ENCODE measurements at regions not wholly inside any gene's neighbourhood (a gene's known extent, or its start where the extent isn't known, plus 50 kb on each side); places are given as distances from the start of the nearest gene placed in this dataset.
"Not testable (repeated sequence)": the region's sequence is repeated elsewhere in the genome, so short reads cannot be mapped to it uniquely, and the experiment has no call there.

GRCh38 chr1:93757256-93758036, 75.8 kb upstream of the BCAR3 start:
- CTCF ChIA-PET: no interaction called here
- Histone ChIP-seq H3K4me3 (ENCODE audit: low read length) (no peak overlapping the region), H3K36me3 (ENCODE audit: insufficient read depth, low read length) (no peaks in the 10 kb centered on the region), H3K4me1 (ENCODE audit: insufficient read depth, low read length) (peaks cover 5% of the 10 kb centered on the region), H3K9me3 (ENCODE audit: low read length) (no peaks in the 10 kb centered on the region), H3K27me3 (ENCODE audit: insufficient read depth, low read length, poor library complexity, severe bottlenecking) (no peaks in the 10 kb centered on the region), H3K27ac (ENCODE audit: low read depth, low read length) (no peak overlapping the region)
- Mint-ChIP-seq H3K4me1 (peaks cover 16 to 22% (median 17%) of the 10 kb centered on the region in 3 donors), H3K4me3 (no peak overlapping the region), H3K27me3 (no peaks in the 10 kb centered on the region), H3K9me3 (no peaks in the 10 kb centered on the region), H3K27ac (peak overlapping the region in 1 of 8 donors; percentile 15), H3K36me3 (no peaks in the 10 kb centered on the region)
- no peak for DNase-seq
- POLR2A ChIA-PET: no interaction called here

- no peak overlapping the region for H3K4me3 Mint-ChIP-seq
- H3K36me3 Mint-ChIP-seq: no peaks in the 10 kb centered on the region
- CTCF ChIA-PET: no interaction called here
- H3K4me3 ChIP-seq (ENCODE audit: low read length): no peak overlapping the region
- POLR2A ChIA-PET: no interaction called here
- H3K4me1 ChIP-seq (ENCODE audit: insufficient read depth, low read length): peaks cover 5% of the 10 kb centered on the region
- no peaks in the 10 kb centered on the region for H3K9me3 ChIP-seq (ENCODE audit: low read length)
- no peaks in the 10 kb centered on the region for H3K36me3 ChIP-seq (ENCODE audit: insufficient read depth, low read length)
- H3K27me3 Mint-ChIP-seq: no peaks in the 10 kb centered on the region
- H3K27ac ChIP-seq (ENCODE audit: low read depth, low read length): no peak overlapping the region
- H3K4me1 Mint-ChIP-seq: peaks cover 22 to 29% (median 22%) of the 10 kb centered on the region in 3 donors
- no peak overlapping the region for H3K27ac Mint-ChIP-seq
- H3K27me3 ChIP-seq (ENCODE audit: insufficient read depth, low read length, poor library complexity, severe bottlenecking): no peaks in the 10 kb centered on the region
- no peak for DNase-seq
- no peaks in the 10 kb centered on the region for H3K9me3 Mint-ChIP-seq
These were observed 75.0 kb upstream of the BCAR3 start for GRCh38 chr1:93756657-93757056.

GRCh38 chr1:93755251-93755715, 73.6 kb upstream of the BCAR3 start:
- POLR2A ChIA-PET; H3K36me3 Mint-ChIP-seq; H3K4me3 Mint-ChIP-seq; DNase-seq; H3K27me3 ChIP-seq (ENCODE audit: insufficient read depth, low read length, poor library complexity, severe bottlenecking); CTCF ChIA-PET; H3K4me3 ChIP-seq (ENCODE audit: low read length); H3K27me3 Mint-ChIP-seq; H3K36me3 ChIP-seq (ENCODE audit: insufficient read depth, low read length); H3K27ac Mint-ChIP-seq; H3K9me3 Mint-ChIP-seq; H3K9me3 ChIP-seq (ENCODE audit: low read length); H3K4me1 ChIP-seq (ENCODE audit: insufficient read depth, low read length); H3K27ac ChIP-seq (ENCODE audit: low read depth, low read length): not testable (repeated sequence)
- peaks cover 35 to 37% (median 35%) of the 10 kb centered on the region in 3 donors for H3K4me1 Mint-ChIP-seq

GRCh38 chr1:93753791-93754763, 72.4 kb upstream of the BCAR3 start:
- peaks cover 28 to 36% (median 34%) of the 10 kb centered on the region in 3 donors for H3K4me1 Mint-ChIP-seq
- DNase-seq: no peak
- H3K27me3 Mint-ChIP-seq: no peaks in the 10 kb centered on the region
- Histone ChIP-seq H3K4me1 (ENCODE audit: insufficient read depth, low read length) (peaks cover 5% of the 10 kb centered on the region), H3K4me3 (ENCODE audit: low read length) (no peak overlapping the region), H3K27me3 (ENCODE audit: insufficient read depth, low read length, poor library complexity, severe bottlenecking) (no peaks in the 10 kb centered on the region), H3K27ac (ENCODE audit: low read depth, low read length) (no peak overlapping the region), H3K36me3 (ENCODE audit: insufficient read depth, low read length) (no peaks in the 10 kb centered on the region), H3K9me3 (ENCODE audit: low read length) (no peaks in the 10 kb centered on the region)
- H3K9me3 Mint-ChIP-seq: no peaks in the 10 kb centered on the region
- POLR2A ChIA-PET: no interaction called here
- no peak overlapping the region for H3K27ac Mint-ChIP-seq
- H3K4me3 Mint-ChIP-seq: no peak overlapping the region
- no peaks in the 10 kb centered on the region for H3K36me3 Mint-ChIP-seq
- CTCF ChIA-PET: no interaction called here

- Histone ChIP-seq H3K4me3 (ENCODE audit: low read length) (no peak overlapping the region), H3K27ac (ENCODE audit: low read depth, low read length) (no peak overlapping the region), H3K27me3 (ENCODE audit: insufficient read depth, low read length, poor library complexity, severe bottlenecking) (no peaks in the 10 kb centered on the region), H3K4me1 (ENCODE audit: insufficient read depth, low read length) (no peaks in the 10 kb centered on the region), H3K36me3 (ENCODE audit: insufficient read depth, low read length) (no peaks in the 10 kb centered on the region), H3K9me3 (ENCODE audit: low read length) (no peaks in the 10 kb centered on the region)
- Mint-ChIP-seq H3K4me3 (peak overlapping the region in 4 of 7 donors; percentile 29 to 81 (median 44)), H3K36me3 (no peaks in the 10 kb centered on the region), H3K4me1 (peaks cover 19 to 27% (median 24%) of the 10 kb centered on the region in 3 donors), H3K9me3 (peaks cover 0 to 3% (median 0%) of the 10 kb centered on the region in 5 donors), H3K27me3 (peaks cover 4 to 11% of the 10 kb centered on the region in 2 donors), H3K27ac (peak overlapping the region in 7 of 8 donors; percentile 30 to 87 (median 76))
- ChIA-PET CTCF (no interaction called here), POLR2A (no interaction called here)
- peak in 1 of 5 donors; percentile 16 for DNase-seq
These were observed 70.0 kb upstream of the BCAR3 start for GRCh38 chr1:93751377-93752250.

GRCh38 chr1:93750955-93751354, 69.3 kb upstream of the BCAR3 start:
- Mint-ChIP-seq H3K4me1 (peaks cover 19 to 27% (median 24%) of the 10 kb centered on the region in 3 donors), H3K9me3 (peaks cover 0 to 3% (median 0%) of the 10 kb centered on the region in 5 donors), H3K4me3 (peak overlapping the region in 4 of 7 donors; percentile 4 to 81 (median 42)), H3K27ac (peak overlapping the region in 5 of 8 donors; percentile 31 to 87 (median 80)), H3K36me3 (no peaks in the 10 kb centered on the region), H3K27me3 (peaks cover 5 to 11% of the 10 kb centered on the region in 2 donors)
- no peak overlapping the region for H3K4me3 ChIP-seq (ENCODE audit: low read length)
- H3K4me1 ChIP-seq (ENCODE audit: insufficient read depth, low read length): no peaks in the 10 kb centered on the region
- ChIA-PET POLR2A (no interaction called here), CTCF (interaction anchor here (1.1 kb wide), 1 partner anchor 10 kb away, joined by 3 read pairs; no protein-coding TSS in a partner anchor)
- DNase-seq: no peak
- no peaks in the 10 kb centered on the region for H3K9me3 ChIP-seq (ENCODE audit: low read length)
- H3K27ac ChIP-seq (ENCODE audit: low read depth, low read length): no peak overlapping the region
- H3K27me3 ChIP-seq (ENCODE audit: insufficient read depth, low read length, poor library complexity, severe bottlenecking): no peaks in the 10 kb centered on the region
- no peaks in the 10 kb centered on the region for H3K36me3 ChIP-seq (ENCODE audit: insufficient read depth, low read length)

- H3K27me3 ChIP-seq (ENCODE audit: insufficient read depth, low read length, poor library complexity, severe bottlenecking): no peaks in the 10 kb centered on the region
- H3K9me3 ChIP-seq (ENCODE audit: low read length): no peaks in the 10 kb centered on the region
- H3K36me3 ChIP-seq (ENCODE audit: insufficient read depth, low read length): no peaks in the 10 kb centered on the region
- H3K27ac ChIP-seq (ENCODE audit: low read depth, low read length): no peak overlapping the region
- Mint-ChIP-seq H3K27ac (peak overlapping the region in 2 of 8 donors; percentile 18 to 59), H3K9me3 (peaks cover 0 to 4% (median 0%) of the 10 kb centered on the region in 5 donors), H3K27me3 (peaks cover 5 to 11% of the 10 kb centered on the region in 2 donors), H3K36me3 (no peaks in the 10 kb centered on the region), H3K4me1 (peaks cover 19 to 27% (median 24%) of the 10 kb centered on the region in 3 donors), H3K4me3 (peak overlapping the region in 1 of 7 donors; percentile 27)
- no peak for DNase-seq
- H3K4me1 ChIP-seq (ENCODE audit: insufficient read depth, low read length): no peaks in the 10 kb centered on the region
- no peak overlapping the region for H3K4me3 ChIP-seq (ENCODE audit: low read length)
- ChIA-PET POLR2A (no interaction called here), CTCF (interaction anchor here (1.1 kb wide), 1 partner anchor 9 kb away, joined by 3 read pairs; no protein-coding TSS in a partner anchor)
These were observed 68.3 kb upstream of the BCAR3 start for GRCh38 chr1:93749894-93750301.

Measured in CD8-positive, alpha-beta memory T cell (primary cell).